Forelimb muscle (tissue), 1 donor: ENCODE measurements at regions not wholly inside any gene's neighbourhood (a gene's known extent, or its start where the extent isn't known, plus 50 kb on each side); places are given as distances from the start of the nearest gene placed in this dataset.
"Not testable (repeated sequence)": the region's sequence is repeated elsewhere in the genome, so short reads cannot be mapped to it uniquely, and the experiment has no call there.

Source experiments
- DNase-seq: peaks from one replicate; pipeline ENCODE4 v3.0.0-alpha.2; 2013; ENCODE audit warnings: low read depth

DNA sequence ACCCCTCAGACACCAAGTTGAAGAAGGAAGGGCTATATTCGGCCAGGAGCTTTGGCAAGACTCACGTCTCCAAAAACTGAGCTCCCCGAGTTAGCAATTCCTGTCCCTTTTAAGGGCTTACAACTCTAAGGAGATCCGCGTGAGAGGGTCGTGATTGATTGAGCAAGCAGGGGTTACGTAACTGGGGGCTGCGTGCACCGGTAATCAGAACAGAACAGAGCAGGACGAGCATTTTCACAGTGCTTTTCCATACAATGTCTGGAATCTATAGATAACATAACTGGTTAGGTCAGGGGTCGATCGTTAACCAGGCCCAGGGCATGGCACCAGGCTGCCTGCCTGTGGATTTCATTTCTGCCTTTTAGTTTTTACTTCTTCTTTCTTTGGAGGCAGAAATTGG lies 245.3 kb upstream of the MME start:
- not testable (repeated sequence) for DNase-seq

DNA sequence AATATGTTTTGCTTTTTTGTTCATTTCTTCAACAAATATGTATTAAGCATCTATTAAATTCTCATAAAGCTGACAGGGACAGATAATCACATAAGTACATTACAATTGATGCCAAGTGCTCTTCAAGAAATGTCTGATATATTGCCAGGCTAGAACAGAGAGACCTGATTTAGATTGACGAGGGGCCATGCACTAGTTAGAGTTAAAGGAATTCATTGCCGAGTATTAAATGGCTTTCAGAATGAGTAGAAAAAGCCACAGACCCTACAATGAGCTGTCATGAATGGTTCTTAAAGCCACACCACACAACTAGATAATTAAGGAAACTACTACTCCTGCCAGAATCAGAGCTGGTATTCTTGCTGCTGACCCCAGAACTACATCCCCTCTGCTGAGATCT lies 250.2 kb upstream of the MME start:
- DNase-seq: no peak

DNA sequence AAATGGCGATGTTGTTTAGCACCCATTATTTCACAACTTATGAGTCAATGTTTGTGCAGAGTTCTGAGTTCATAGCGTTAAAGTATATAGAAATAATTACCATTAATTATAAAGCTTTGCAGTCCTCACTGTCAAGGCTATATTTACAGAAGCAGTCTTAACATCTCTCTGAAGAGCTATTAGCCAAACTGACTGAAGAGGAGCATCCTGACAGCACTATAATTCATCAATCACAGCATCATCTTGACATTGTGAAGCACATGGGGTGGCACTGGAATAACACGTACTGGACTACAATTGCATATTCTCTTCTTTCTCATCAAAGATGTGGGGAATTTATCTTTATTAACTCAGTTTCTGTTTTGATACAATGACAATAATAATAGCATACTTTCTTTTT lies 260.6 kb upstream of the MME start:
- no peak for DNase-seq

DNA sequence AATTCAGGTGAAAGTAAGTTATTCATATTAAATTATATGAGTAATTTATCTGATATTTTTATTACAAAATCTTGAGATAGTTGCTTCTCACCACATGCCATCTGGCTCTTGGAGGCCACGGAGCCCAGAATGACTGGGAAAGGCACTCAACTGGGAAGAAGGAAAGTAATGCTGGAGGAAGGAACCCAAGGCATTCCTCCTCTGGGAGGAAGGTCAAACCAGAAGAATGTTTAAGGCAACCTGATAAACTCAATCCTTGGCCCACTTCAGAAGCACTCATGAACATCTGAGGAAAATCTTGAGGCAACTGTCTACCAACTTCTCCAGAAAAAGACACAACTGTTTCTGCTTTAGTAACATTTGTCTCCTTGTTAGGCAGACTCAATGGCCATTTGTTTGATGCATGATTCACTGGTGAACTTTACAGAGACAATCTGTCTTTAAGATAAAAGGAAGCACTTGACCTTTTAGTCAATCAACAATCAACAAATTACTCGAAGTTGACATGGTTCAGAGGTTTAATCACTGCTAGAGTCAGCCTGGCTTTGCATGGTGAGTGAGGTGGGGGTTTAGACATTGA lies 261.4 kb upstream of the MME start:
- no peak for DNase-seq

DNA sequence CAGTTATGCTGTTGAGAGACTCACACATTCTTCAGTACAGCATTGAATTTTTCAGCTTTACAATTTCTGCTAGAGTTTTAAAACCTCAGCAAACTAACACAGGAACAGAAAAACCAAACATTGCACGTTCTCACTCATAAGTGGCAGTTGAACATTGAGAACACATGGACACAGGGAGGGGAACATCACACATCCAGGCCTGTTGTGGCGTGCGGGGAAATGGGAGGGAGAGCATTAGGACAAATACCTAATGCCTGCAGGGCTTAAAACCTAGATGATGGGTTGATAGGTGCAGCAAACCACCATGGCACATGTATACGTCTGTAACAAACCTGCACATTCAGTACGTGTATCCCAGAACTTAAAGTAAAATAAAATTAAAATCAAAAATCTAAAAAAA lies 270.1 kb upstream of the MME start:
- not testable (repeated sequence) for DNase-seq

DNA sequence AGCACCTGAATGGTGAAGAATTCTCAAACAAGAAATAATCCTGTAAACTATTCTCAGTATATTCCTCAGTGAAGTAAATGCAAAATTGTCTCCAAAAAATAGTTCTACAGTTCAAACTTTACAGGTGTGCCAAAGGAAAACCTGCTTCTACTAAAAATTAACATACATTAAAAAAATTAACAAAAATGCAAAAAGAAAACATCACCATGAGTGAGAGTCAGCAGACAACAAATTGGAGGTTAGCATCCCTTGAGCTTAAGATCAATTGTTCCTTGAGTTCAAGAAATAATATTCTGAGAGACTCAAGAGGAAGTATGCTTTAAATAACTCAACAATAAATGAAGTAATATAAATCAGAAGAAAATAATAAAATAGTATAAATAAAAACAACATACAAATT lies 278.4 kb upstream of the MME start:
- DNase-seq: no peak

DNA sequence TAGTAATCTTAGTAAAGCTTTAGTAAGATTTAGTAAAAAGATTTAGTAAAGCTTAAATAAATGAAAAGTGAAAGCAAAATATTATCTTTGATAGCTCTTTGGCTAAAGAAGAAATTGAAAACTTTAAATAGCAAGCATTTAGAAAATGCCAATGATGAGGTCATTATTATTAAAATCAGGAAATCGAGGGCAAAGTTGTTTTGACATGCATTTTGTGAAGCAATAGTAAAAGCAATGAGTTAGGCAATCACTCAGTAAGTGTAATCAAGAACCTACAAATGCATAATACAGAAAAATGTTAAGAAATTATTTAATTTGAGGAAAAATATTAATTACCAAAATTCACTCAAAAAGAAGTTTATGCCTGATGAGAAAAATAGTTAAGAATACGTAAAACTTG lies 280.3 kb upstream of the MME start:
- no peak for DNase-seq

DNA sequence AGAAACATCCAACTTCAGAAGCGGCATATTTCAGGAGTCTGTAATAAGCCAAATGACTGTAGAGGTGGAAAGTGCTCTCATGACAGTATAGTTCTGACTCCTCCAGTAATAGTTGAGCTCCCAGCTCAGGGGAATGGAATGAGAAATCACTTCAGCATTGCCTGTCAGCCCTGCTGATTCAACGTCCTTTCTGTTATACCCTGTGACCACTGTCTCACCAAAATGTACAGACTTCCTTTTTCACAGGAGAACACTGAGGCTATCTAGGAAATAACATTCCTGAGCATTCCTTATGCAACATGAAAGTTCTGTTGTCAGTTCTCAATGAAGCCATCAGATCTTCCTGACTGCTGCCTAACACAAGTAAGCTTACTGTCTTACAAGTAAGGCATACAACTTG lies 284.5 kb upstream of the MME start:
- no peak for DNase-seq

DNA sequence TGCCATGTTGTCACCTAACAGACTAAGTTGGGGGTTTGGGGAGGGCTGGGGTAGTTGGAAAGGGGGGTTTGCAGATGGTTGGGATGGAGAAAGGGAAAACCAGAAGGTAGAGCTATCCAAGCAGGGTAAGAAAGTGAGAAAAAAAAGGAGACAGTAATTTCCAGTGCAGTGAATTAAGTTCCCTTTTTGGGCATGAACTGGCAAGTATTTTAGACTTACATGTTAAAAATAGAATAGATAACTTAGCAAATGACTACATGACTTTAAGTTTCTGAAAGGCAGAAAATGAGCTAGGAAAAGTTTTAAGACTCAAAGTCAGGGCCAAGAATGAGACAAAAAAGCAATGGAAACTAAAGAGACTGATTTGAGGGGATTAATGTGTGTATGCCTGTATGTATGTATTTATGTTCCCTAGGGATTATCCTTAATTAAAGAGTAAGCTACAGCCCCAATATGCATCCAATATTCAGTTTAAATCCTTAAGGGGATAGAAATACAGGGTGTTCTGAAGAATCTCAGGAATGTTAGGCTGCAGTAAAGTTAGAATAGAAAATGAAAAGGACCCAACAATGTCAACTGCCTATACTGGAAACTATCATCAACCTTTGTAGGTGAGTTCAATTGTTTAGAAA lies 285.2 kb upstream of the MME start:
- DNase-seq: no peak

DNA sequence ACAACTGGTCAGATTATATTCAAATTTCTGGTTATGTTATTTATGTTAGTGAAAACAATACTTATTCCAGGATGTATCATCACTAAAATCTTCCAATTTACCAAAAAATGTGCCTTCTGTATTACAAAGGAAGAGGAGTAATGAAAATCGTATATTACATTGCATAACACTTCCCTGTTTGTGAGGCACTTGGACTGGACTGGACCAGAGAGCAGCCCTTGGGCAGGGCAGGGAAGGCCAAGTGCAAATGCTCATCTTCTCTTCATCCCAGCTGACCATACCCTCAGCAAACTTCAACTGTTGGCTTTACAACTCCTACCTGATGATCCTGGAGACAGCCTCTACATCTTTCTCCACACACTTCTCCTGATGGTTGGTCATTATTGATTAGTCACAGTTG lies 285.7 kb upstream of the MME start:
- no peak for DNase-seq

DNA sequence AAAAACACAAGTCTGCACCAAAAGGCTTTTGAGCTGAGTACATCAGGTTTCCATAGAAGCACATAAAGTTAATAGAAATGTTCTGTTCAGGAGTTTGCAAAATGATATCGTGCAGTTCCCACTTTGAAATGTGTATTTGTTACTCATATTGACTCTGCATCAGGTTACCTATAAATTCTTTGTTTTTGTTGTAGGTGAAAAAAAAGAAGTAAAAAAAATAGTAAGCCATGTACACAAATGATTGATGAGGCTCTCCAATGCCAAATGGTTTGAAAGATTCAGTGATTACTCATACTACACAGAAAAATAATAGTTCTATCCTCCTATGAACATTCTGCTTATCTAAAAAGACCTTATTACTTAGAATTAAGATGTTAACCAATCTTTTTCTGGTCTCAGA lies 287.3 kb upstream of the MME start:
- no peak for DNase-seq

DNA sequence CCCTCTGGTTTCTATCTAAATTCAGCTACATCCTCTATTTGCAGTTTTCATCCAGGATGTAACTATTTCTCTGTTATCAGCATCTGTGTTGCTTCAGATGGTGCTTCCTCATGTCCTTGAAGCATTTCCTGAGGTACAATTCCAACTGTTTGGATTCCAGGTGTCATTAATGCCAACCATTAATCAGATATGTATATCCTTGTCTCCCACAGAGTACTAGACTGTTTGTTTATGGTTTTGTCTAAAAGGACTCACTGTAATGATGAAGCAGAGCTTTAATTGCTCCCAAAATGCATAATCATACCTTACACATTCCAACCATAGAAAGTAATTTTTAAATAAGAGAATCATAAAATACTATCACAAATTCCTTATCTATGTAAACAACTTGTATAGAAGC lies 288.5 kb upstream of the MME start:
- no peak for DNase-seq

DNA sequence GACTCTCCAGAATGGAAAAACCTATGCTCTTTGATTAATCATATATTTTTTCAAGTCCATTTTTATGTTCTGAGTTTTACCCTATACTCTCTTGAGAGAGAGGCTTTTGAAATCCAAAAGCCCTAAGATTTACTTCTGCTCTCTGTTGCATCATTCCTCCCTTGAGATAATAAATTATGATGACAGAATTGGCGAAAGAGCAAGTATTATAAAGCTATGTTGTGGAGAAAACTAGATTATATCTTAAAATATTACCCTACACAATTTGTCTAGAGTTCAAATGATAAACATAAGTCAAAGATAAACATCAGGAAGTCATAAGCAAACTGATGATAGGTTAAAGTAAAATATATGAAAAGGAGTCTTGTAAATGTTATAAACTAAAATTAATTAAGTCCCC lies 293.4 kb upstream of the MME start:
- DNase-seq: no peak

DNA sequence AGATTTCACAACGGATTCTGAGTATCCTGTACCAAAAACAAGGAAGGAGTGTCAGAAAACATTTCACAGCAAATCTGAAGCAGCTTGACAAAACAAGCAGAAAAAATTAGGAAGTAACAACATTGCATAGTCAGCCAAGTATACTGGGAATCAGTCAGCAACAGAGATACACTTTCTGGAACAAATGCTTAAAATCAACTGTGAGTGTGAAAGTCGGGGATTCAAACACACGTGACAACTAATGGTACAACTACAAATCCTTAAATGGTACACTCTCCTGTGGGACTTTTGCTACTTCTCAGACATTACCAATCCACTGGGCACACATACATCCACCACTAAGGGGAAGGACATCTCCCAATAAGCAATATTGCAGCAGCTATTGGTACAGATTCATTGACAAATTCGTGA lies 296.6 kb upstream of the MME start:
- no peak for DNase-seq

DNA sequence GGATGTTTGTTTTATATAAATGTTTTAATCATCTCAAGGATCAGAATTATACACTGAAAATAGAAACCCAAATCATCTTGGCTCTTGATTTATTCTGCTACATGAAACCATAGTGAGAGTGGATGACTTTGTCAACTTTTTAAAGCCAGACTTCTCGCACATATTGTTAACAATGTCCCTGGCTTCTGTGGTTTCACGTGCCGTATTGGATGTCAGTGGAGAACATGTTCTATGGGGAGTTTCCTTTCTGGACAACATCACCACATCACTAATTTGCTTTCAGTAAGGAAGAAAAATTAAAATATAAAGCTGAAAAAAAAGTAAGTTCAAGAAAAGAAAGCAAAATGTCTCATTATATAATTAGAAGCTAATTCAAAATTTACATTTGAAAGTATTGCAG lies 297.1 kb upstream of the MME start:
- no peak for DNase-seq

DNA sequence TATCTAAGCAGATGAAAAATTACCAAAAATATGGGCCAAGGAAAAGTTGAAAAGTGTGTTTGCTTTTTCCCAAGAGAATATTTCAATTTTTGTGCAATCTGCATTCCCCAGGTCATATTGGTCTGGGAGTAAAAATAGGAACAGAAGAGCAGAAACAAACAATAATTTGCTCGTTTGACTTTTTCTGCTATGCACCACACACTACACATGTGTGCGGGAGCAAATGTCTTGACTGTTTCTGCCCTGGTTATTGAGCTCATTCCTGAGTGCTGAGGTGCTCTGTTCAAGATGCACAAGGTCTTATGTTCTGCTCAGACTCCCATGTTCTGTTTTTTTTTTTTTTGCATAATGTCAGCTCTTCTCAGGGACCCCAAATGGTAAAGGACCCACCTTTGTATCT lies 298.0 kb upstream of the MME start:
- no peak for DNase-seq

DNA sequence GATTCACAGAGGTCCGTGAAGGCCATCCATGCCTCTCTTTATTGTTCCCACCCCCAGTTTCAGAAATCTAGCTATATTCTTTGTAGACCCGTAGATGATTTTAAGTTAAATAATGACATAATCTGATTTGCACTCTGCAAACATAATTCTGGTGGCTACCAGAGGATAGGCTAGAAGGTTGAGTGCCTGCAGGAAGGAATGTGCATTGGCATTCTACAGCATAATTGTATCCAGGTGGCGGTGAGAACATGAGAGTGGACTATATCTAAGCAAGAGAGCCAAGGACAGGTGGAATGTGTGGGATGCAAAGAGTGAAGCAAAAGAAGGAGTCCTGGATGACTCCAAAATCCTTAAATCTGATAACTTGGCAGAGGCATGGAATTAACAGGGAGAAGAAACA lies 298.5 kb upstream of the MME start:
- no peak for DNase-seq

DNA sequence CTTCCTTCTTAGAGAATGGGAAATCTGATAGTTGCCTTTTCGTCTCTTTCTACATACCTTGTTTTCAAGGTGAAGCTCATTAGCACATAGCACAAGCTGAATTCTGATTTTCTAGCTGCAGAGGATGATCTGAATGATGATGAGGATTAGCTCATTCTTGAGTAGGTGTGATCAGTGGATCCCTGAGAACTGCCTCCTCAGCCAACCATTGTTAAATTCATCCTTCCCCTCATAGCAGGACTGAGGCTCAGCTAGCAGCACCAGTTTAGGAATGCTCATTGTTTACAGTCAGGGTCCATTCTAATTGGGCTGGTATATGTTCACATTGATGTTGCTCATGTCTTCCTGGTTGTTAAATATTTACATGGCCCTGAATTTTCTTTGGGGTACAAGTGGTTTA lies 299.9 kb upstream of the MME start:
- no peak for DNase-seq

DNA sequence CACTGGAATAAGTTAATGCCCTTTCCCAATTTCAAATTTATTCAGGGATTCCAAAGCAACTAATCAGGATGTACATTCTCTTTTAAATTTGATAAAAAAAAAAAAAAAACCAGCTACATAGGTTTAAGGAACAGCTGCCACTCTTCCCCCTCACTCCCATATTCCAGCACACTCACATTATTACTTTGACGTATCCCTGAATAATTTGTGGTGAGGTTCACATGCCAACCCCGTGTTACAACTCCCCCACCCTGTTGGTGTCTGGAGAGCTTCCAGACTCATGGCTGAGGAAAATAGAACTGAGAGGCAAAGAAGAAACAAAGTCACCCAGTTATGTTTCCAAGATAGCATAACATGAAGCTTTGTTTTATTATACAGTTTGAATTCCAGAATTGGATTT lies 300.5 kb upstream of the MME start:
- no peak for DNase-seq

DNA sequence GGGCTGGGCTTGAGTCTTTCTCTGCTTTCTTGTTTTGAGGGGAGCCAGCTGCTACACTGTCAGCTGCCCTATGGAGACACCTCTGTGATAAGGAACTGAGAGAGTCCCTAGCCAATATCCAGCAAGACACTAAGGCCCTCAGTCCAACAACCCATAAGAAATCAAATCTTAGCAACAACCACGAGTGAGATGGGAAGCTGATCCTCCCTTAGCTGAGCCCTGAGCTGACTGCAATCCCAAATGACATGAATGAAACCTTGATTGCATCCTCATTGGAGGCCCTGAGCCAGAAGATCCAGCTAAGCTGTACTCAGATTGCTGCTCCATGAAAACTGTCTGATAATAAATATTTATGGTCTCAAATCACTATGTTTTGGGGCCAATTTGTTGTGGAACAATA lies 302.1 kb upstream of the MME start:
- DNase-seq: no peak

DNA sequence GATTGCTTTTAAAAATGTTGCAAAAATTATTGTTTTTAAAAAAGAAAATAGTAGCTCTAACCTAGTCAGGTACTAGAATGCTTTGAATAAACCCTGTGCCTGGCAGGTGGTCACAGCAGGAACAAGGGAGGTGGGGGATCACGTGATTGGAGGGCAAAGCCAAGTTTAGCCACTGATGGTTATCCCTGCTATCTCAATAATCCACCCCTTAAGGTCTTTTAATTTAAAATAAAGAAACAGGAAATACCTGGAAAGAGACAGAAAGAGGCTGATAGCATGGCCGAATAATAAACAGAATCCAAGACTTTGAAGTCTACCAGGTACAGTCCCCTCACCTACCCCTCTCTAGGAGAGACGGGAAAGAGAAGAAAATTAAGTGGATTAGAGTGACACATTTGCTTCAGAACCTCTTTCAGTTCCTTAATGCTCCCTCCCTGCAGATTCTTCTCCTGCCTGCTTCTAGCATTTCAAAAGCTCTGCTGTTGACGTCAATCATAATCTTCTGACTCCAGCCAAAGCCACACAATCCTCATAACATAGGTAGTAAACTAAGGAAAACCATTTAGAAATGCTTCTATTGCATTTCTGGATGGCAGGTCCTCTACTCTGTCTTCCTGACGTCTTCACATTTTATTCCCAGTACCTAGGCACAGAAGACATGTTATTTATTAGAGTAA lies 303.4 kb upstream of the MME start:
- DNase-seq: no peak

DNA sequence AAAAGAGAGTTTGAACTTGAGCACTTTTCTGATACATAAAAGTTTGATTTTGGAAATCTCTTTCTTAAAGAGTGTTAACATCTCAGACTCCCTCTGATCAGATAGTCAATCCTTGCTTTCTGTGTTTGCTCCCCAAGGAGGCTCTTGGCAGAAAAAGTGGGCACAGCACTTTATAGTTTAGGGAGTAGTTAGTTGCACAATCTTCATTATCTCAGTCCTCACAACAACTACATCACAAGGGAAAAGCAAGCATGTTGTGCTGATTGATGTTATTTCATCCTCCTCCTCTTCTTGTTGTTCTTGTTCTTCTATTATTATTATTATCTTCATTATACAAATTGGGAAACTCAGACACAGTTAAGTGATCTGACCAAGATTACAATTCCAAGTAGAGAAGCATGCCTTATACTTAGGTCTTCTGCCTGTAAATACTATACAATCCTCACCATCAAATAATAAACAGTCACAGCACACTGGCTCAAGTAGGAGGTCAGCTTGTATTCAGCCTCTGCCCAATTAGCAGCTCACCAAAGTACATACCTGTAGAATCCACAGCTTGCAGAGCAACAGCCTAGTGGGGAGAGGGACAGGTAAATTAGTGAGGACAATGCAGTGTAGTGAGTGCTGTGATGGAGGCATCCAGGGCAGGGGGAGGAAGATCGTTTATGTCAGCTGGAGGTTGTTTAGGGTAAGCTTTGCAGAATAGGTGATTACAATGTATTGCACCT lies 304.1 kb upstream of the MME start:
- no peak for DNase-seq
